HG02588 (cell line): ENCODE measurements at regions not wholly inside any gene's neighbourhood (a gene's known extent, or its start where the extent isn't known, plus 50 kb on each side); places are given as distances from the start of the nearest gene placed in this dataset.
"Not testable (repeated sequence)": the region's sequence is repeated elsewhere in the genome, so short reads cannot be mapped to it uniquely, and the experiment has no call there.

Experiments used
- ATAC-seq: cut with Tn5 transposase; IDR thresholded peaks from one replicate; pipeline ENCODE4 v1.9.1; 2021; ENCODE audit warnings: mild to moderate bottlenecking, moderate library complexity; ENCODE audit not compliant: unreplicated experiment

DNA sequence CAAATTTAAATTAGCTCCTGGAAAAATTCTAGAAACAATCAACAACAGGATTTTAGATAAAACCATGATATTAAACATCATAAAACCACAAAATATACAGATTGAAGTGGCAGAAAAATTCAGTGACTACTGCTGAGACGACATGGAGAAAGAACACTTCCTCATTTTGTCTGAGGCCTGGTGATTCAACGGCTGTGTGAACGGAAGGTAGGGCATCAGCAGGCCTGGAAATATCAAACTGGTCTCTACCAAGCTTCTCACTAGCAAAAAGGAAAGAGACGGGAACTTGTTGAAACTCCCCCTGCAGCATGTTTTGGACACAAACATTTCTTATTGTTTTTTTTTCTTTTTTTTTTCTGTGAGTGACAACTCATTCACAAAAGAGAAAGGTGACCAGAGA, 58.0 kb upstream of the AHI1 start:
- ATAC-seq = peak; percentile 60

DNA sequence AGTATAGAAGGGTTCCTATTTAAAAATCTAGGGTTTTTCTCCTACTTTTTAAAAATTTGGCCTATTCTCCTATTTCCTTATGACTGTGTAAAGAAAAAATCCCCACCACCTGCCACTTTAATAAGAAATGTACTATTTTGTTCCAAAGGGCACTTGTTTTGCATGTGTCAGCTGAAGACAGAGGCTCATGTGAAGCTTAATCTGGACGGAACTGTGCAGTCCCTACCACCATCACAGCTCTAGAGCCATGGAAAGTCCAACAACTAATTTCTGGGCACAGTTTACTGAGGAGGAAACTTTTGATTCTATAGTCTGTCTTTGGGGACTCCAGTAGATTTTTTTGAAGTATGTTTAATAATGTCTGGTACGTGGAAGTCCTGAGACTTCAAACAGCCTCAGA, 60.0 kb upstream of the AHI1 start:
- ATAC-seq = no peak

GRCh38 chr6:135565605-135566004, 68.1 kb upstream of the AHI1 start:
- not testable (repeated sequence) for ATAC-seq

DNA sequence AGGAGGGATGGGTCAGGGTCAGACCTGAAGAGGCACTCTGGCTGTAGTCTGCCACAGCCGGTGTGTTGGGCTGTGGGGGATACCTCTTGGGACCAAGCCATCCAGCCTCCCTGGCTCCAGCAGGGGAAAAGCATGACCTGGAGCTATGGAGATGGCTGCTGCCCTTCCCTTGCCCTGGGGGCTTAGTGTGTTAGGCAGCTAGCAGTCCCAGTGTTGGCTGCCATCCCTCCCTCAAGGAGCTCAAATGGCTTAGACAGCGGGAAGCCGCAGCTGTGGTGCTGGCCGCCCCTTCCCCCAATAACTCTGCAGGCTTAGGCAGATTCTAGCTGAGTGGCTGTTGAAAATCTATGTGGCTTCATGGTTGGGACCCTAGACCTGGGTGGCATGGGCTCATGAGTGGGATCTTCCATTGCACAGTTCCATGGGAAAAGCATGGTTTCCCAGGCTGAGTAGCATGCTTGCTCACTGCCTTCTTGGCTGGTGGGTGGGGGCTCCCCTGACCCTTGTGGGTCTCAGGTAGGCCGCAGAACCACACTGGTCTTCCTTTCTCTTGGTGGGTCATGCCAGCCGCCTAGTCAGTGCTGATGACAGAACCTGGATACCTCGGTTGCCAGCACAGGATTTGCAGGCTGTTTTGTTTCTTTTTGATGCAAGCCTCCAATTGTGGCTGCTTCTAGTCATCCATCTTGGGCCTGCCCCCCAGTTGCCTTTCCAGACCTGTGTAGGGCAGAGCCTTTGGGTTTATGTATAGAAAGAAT, 69.0 kb upstream of the AHI1 start:
- ATAC-seq = no peak

DNA sequence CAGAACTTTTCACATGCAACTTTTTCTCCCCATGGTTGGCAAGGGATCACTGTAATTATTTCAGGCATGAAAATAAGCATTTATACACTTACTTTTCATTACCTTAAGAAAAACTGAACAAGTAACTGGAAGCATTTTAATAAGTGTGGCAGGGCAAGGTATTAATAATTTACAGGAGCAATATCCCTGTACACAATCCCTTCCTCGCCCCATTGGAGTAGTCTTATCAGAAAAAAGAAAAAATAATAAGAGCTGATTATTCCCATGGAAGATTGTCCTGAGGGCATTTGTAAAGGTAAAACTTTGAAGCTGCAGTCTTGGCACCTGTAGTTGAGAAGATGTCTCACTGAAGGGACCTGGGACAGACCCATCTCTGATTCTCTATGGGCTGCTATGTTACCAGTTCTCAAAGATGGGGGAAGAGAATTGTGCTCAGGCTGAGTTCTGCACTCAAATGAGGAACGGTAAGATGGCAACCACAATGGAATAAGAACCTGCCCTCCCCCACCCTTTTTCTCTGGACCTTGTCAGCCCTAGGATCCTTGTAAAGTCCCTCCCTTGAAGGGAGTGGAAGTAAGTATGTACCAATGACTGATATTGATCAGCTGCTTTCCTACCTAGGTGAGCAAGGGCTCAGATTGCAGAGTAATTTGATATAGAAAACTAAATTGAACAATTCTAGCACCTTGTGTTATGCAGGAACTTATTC, 70.0 kb upstream of the AHI1 start:
- no peak for ATAC-seq

DNA sequence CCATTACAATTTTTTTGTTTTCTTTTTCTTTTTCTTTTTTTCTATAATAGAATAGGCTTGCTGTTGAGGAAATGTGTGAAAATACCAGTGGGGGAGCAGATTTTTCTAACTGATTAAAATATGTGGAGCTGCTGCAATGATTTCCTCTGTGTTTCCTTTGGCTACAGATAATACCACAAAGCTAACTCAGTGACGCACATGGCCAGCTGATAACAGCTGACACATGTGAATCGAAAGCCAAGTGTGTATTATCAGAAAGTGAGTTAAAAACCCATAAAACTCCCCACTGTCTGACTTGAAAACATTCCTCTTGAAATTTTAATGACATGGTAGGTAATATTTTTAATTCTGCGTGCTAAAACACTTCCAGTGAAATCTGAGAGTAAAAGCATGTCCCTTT, 70.8 kb upstream of the AHI1 start:
- peak; percentile 69 for ATAC-seq

DNA sequence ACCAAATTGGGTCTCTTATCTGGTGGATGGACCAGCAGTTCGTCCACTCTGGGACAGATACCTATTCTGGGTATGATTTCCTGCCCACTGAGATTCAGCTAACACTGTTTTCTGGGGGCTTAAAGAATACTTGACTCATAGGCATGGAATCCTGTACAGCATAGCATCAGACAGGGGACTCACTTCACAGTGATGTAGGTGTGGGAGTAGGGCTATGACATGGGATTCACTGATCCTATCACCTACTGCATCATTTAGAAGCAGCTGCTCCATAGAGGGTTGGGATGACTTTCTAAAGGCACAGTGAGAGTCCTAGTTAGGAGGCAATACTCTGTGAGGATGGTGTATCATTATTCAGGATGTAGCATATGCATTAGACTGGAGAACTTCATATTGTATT, 74.5 kb upstream of the AHI1 start:
- ATAC-seq = no peak

- no peak for ATAC-seq
These were observed 78.1 kb upstream of the AHI1 start for GRCh38 chr6:135575629-135576028.

- ATAC-seq = no peak
These were observed 78.5 kb upstream of the AHI1 start for GRCh38 chr6:135576055-135576454.

DNA sequence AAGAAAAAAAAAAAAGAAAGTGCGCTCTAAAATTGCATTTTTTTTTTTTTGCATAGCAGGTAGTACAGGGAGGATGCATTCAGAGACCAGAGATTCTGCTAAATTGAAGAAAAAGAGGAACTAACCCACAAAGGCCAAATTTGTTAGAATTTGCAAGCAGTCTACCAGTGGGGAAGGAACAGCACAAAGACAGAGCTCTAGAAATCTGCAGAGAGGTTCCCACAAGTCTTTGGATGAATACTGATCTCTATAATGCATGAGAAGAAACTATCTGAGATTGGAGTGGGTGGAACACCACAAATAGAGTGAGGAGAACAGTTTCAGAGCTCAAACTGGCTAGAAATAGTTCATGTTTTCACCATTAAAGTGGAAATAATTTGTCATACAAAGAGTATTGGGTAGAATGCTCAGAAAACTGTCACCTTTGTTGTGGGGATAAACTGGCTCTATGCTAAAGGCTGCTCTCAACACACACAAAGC, 79.6 kb upstream of the AHI1 start:
- peak; percentile 96 for ATAC-seq

GRCh38 chr6:135578976-135579375, 81.4 kb upstream of the AHI1 start:
- ATAC-seq = no peak

DNA sequence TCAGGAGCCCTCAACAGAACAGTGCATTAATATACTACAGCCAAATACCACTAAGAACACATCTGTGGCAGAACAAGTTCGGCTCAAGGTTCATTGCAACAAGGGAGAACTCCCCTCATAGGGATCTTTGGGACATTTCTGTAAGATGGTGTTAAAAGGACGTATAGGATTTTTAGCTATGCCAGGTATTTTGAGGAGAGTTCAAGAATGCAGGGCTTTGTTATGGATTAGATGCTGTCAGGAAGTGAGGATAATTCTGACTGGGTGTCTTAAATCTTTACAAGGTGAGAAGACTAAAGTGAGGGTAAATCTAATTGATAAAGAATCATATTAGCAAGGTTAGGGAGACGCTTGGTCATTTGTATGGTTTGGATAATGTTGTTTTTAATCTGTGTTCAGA, 83.7 kb upstream of the AHI1 start:
- ATAC-seq = no peak

DNA sequence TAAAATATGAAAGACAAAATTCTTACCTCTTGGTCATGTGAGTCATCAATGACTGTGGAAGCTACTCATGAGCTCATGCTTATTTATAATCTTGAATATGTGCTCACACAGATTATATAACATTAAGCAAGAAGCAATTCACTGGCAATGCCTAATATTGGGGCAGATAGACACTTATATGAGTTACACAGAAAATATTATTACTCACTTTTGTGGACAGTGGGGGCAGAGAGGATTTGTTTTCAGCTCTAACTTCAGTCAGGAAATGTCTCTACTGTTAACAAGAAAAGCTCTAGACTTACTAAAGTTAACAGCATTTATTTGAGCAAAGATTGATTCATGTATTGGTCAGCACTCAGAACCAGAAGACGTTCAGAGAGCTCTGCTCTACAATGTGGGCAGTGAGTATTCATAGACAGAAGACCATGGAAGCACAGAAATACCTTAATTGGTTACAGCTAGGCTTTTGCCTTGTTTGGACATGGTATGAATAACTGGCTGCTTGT, 85.8 kb upstream of the AHI1 start:
- ATAC-seq = no peak

DNA sequence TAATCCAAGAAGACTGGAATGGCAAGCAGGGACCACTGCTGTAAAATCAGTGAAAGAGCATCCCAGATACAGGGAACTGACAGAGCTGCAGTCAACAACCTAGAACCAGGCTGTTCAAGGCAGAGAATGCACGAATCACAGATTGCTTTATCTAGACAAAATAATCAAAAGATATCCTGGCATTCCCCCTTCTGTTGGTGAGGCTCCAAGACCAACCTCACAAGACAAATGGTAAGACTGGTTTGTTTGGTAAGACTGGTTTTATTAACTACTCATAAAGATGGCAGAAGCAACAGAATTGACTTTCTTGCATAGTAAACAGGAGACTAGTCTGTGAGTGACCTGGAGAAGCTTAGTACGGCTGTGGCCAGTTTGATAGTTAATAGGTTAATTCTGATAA, 88.8 kb upstream of the AHI1 start:
- ATAC-seq = no peak

DNA sequence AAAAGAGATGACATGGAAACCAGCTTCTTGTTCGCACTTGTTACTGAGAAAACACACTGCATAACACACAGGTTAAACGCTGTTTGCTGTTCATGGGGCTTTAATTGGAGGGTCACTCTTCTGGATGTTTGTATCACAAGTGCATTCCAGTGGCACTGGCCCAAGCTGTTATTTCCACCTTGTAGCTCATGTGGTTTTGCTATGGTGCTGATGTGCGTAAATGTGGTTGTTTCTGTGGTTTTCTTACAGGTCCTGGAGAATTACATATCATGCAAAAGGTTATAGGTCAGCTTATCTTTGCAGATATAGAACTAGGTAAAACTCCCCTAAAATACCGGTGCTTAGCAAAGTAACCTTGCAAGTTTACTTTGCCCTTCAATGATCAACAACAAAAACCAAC, 89.3 kb upstream of the AHI1 start:
- ATAC-seq = no peak

- no peak for ATAC-seq
These were observed 94.7 kb upstream of the AHI1 start for GRCh38 chr6:135592276-135592675.

DNA sequence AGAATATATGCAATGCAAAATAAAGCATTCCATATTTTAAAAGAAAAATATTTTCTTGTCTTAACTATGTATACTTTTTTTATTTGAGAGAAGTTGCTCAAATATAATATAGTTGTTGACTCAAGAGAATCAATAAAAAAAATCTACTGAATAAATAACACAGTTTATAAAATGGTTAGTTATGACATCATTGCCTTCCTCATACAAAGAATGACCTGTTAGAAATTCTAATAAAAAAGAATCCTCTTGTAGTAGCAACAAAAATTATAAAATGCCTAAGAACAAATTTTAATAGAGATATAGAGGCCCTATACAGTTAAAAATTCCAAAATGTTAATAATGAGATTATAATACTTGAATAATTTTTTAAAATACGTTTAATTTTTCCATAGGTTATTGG, 96.5 kb upstream of the AHI1 start:
- ATAC-seq = no peak

DNA sequence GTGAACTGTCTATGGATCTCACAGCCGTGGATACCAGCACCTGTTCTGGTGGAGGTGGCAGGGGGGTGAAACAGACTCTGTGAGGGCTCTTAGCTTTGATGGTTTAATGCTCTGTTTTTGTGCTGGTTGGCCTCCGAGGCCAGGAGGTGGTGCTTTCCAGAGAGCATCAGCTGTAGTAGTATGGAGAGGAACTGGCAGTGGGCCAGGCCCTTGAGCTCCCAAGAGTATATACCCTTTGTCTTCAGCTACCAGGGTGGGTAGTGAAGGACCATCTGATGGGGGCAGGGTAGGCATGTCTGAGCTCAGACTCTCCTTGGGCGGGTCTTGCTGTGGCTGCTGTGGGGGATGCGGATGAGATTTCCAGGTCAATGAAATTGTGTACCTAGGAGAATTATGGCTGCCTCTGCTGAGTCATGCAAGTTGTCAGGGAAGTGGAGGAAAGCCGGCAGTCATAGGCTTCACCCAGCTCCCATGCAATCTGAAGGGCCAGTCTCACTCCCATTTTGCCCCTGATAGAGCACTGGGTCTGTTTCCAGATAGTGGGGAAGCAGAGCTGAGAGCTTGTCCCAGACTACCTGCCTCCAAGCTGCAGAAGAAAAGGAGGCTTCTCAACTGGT, 102.7 kb upstream of the AHI1 start:
- no peak for ATAC-seq

- no peak for ATAC-seq
These were observed 103.4 kb upstream of the AHI1 start for GRCh38 chr6:135600931-135601330.

DNA sequence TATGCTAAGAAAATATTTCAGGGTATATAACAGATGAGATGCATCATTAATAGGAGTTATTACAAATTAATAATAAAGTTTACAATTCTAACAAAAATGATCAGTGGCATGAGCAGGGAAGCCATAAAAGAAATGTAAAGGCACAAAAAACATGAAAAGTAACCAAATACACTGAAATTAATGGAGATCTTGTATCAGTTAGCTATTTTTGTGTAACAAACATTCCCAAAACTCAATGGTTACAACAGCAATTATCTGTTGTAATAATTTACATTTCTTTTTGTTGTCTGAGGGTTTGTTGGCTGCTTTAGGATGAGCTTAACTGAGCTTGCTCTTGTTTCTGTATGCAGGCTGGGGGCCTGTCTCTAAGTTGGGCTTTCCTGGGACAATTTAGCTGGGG, 104.3 kb upstream of the AHI1 start:
- ATAC-seq = no peak

DNA sequence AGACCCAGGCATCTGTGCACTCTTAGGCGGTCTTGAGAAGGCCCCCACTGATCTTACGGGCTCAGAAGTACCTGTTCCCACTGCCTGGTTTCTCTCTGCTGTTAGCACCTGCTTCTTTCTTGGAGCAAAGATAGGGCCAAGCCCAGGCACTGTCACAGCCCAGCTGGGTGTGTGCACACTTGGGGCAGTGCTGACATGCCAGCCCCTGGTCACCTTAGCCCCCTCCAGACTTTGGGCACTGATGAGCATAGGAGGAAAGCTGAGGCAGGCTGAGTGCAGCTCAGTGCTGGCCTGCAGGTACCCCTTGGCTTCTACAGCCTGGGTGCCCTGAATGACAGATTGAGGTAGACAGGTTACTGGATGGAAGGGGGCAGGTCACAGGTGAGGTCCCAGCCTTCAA, 105.7 kb upstream of the AHI1 start:
- ATAC-seq = no peak
